ENCODE measurements at regions not wholly inside any gene's neighbourhood (a gene's known extent, or its start where the extent isn't known, plus 50 kb on each side); places are given as distances from the start of the nearest gene placed in this dataset.

- ATAC-seq, result no peak
- TF ChIP-seq OSR1 (CRISPR knock-in tag; IDR thresholded peaks at IDR 0.05) (no peak), PPARA (CRISPR knock-in tag; IDR thresholded peaks at IDR 0.05; ENCODE audit: borderline replicate concordance) (no peak), CSDC2 (CRISPR knock-in tag; IDR thresholded peaks at IDR 0.05) (no peak), ARNTL (CRISPR knock-in tag; IDR thresholded peaks at IDR 0.05; ENCODE audit: borderline replicate concordance, low read depth) (no peak)
Observed at GRCh38 chrX:5490786-5491563, 737.7 kb downstream of the NLGN4X start.

- TF ChIP-seq BACH2 (CRISPR knock-in tag; IDR thresholded peaks at IDR 0.05; ENCODE audit: borderline replicate concordance) (no peak), RARB (CRISPR knock-in tag; IDR thresholded peaks at IDR 0.05) (no peak), PATZ1 (CRISPR knock-in tag; IDR thresholded peaks at IDR 0.05; ENCODE audit: borderline replicate concordance) (no peak), ESRRG (CRISPR knock-in tag; IDR thresholded peaks at IDR 0.05) (no peak), GLIS3 (CRISPR knock-in tag; IDR thresholded peaks at IDR 0.05) (no peak), PPARA (CRISPR knock-in tag; IDR thresholded peaks at IDR 0.05; ENCODE audit: borderline replicate concordance) (no peak), CSDC2 (CRISPR knock-in tag; IDR thresholded peaks at IDR 0.05) (no peak), ZC3H10 (CRISPR knock-in tag; IDR thresholded peaks at IDR 0.05) (no peak)
Observed at GRCh38 chrX:5474282-5474681, 754.4 kb downstream of the NLGN4X start.

GRCh38 chrX:5458300-5458842, 770.3 kb downstream of the NLGN4X start:
- ATAC-seq, result no peak
- TF ChIP-seq PATZ1 (CRISPR knock-in tag; IDR thresholded peaks at IDR 0.05; ENCODE audit: borderline replicate concordance) (no peak), ISL1 (CRISPR knock-in tag; IDR thresholded peaks at IDR 0.05) (no peak), TOX (CRISPR knock-in tag; IDR thresholded peaks at IDR 0.05; ENCODE audit: borderline replicate concordance) (no peak), CSDC2 (CRISPR knock-in tag; IDR thresholded peaks at IDR 0.05) (no peak), OSR1 (CRISPR knock-in tag; IDR thresholded peaks at IDR 0.05) (no peak), ZNF70 (CRISPR knock-in tag; IDR thresholded peaks at IDR 0.05) (no peak), BACH2 (CRISPR knock-in tag; IDR thresholded peaks at IDR 0.05; ENCODE audit: borderline replicate concordance) (no peak), CSRNP3 (CRISPR knock-in tag; IDR thresholded peaks at IDR 0.05) (no peak), ZC3H10 (CRISPR knock-in tag; IDR thresholded peaks at IDR 0.05) (no peak), PPARA (CRISPR knock-in tag; IDR thresholded peaks at IDR 0.05; ENCODE audit: borderline replicate concordance) (no peak), GLIS3 (CRISPR knock-in tag; IDR thresholded peaks at IDR 0.05) (no peak), POU6F1 (CRISPR knock-in tag; IDR thresholded peaks at IDR 0.05; ENCODE audit: borderline replicate concordance, low read depth) (no peak), SNAI2 (CRISPR knock-in tag; IDR thresholded peaks at IDR 0.05) (no peak), TCF4 (CRISPR knock-in tag; IDR thresholded peaks at IDR 0.05; ENCODE audit: borderline replicate concordance) (no peak), ZFP3 (CRISPR knock-in tag; IDR thresholded peaks at IDR 0.05) (no peak)

More at GRCh38 chrX:5474282-5474681, 754.4 kb downstream of the NLGN4X start:
- ATAC-seq, result no peak

- no peak for TF ChIP-seq ISL1 (CRISPR knock-in tag; IDR thresholded peaks at IDR 0.05)
- TF ChIP-seq ZFP3 (CRISPR knock-in tag; IDR thresholded peaks at IDR 0.05), result no peak
- no peak for TF ChIP-seq PATZ1 (CRISPR knock-in tag; IDR thresholded peaks at IDR 0.05; ENCODE audit: borderline replicate concordance)
- no peak for TF ChIP-seq CREB5 (CRISPR knock-in tag; IDR thresholded peaks at IDR 0.05; ENCODE audit: low read depth)
- TF ChIP-seq TOX (CRISPR knock-in tag; IDR thresholded peaks at IDR 0.05; ENCODE audit: borderline replicate concordance), result no peak
- no peak for TF ChIP-seq ARNTL (CRISPR knock-in tag; IDR thresholded peaks at IDR 0.05; ENCODE audit: borderline replicate concordance, low read depth)
- no peak for TF ChIP-seq GLIS3 (CRISPR knock-in tag; IDR thresholded peaks at IDR 0.05)
- no peak for TF ChIP-seq SNAI2 (CRISPR knock-in tag; IDR thresholded peaks at IDR 0.05)
- TF ChIP-seq ZNF70 (CRISPR knock-in tag; IDR thresholded peaks at IDR 0.05), result no peak
- no peak for TF ChIP-seq ZNF565 (CRISPR knock-in tag; conservative IDR thresholded peaks at IDR 0.05; ENCODE audit: low read depth)
- no peak for TF ChIP-seq CSDC2 (CRISPR knock-in tag; IDR thresholded peaks at IDR 0.05)
- no peak for ATAC-seq
Observed at GRCh38 chrX:5449323-5449722, 779.3 kb downstream of the NLGN4X start.
